Brain microvascular endothelial cell (primary cell): ENCODE measurements at regions not wholly inside any gene's neighbourhood (a gene's known extent, or its start where the extent isn't known, plus 50 kb on each side); places are given as distances from the start of the nearest gene placed in this dataset.
"Not testable (repeated sequence)": the region's sequence is repeated elsewhere in the genome, so short reads cannot be mapped to it uniquely, and the experiment has no call there.

Source experiments
- DNase-seq: peaks from one replicate; pipeline ENCODE4 v3.0.0-alpha.2; 2020
- H3K27ac ChIP-seq: fragments of 250-450 bp; sonication (Bioruptor Pico); 2 replicates; pipeline ENCODE4 v1.5.1; 2020; ENCODE audit warnings: mild to moderate bottlenecking, moderate library complexity
- H3K27me3 ChIP-seq: fragments of 250-450 bp; sonication (Bioruptor Pico); replicated peaks from 2 replicates; pipeline ENCODE4 v1.5.1; 2020; ENCODE audit warnings: mild to moderate bottlenecking
- H3K36me3 ChIP-seq: fragments of 250-450 bp; sonication (Bioruptor Pico); replicated peaks from 2 replicates; pipeline ENCODE4 v1.5.1; 2020; ENCODE audit warnings: mild to moderate bottlenecking
- H3K4me3 ChIP-seq: 2 replicates; pipeline ENCODE4 v1.5.1; 2011; ENCODE audit warnings: low read depth, mild to moderate bottlenecking, control low read depth, low read length, moderate library complexity
- in situ Hi-C: cut with HindIII; loops from 2 replicates; pipeline ENCODE4 v1.10.0; 2017; ENCODE audit warnings: low sequenced_read_pairs, low pct_ligation_motif_present
- TF ChIP-seq, protein P1 (sequence below): IDR thresholded peaks from 2 replicates; pipeline ENCODE4 v1.5.1; 2011; ENCODE audit warnings: low read depth, mild to moderate bottlenecking, moderate library complexity, low read length, control low read depth, inconsistent platforms; ENCODE audit errors: missing control alignments

DNA sequence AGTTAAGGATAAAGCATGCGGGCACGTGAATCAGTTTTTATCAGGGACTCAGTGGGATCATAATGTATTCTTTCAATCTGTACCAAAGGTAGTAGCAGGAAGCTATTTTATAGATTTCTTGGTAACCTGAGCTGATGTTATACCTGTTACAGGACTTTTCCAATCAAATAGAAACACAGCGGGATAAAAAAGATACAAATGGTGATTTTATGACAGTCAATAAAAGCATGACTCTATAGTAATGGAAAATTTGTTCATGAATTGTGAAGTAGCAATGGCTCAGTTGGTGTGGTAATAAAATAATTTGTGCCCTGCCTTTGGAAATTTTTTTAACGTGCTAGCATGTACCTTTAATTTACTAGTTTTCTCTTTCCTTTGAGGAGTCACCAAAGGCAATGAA is 300.7 kb upstream of the CELF2 start:
- in situ Hi-C loops: no loop called here
- DNase-seq: no peak
- no peaks in the 10 kb centered on the region for H3K27me3 ChIP-seq
- H3K27ac ChIP-seq: no peak overlapping the region
- TF ChIP-seq, protein P1, sequence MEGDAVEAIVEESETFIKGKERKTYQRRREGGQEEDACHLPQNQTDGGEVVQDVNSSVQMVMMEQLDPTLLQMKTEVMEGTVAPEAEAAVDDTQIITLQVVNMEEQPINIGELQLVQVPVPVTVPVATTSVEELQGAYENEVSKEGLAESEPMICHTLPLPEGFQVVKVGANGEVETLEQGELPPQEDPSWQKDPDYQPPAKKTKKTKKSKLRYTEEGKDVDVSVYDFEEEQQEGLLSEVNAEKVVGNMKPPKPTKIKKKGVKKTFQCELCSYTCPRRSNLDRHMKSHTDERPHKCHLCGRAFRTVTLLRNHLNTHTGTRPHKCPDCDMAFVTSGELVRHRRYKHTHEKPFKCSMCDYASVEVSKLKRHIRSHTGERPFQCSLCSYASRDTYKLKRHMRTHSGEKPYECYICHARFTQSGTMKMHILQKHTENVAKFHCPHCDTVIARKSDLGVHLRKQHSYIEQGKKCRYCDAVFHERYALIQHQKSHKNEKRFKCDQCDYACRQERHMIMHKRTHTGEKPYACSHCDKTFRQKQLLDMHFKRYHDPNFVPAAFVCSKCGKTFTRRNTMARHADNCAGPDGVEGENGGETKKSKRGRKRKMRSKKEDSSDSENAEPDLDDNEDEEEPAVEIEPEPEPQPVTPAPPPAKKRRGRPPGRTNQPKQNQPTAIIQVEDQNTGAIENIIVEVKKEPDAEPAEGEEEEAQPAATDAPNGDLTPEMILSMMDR: no peak
- no peak overlapping the region for H3K4me3 ChIP-seq
- H3K36me3 ChIP-seq: no peaks in the 10 kb centered on the region

DNA sequence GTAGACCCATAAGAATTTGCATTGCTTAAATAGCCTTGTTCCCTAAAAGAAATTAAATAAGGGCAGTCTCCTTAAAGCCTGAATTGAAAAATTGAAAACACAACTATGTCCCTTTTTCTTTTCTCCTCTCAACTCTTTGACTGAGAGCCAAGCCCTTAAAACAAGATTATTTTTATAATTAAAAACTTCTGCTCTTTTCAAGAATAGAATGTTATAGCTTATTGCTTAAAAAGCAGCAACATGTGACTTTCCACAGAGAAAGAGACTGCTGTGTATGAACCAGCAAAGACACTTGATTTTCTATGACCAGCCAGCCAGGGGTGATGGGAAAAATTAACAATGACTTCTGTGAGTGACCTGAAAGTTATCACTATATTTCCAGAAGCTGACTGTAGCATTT is 295.2 kb upstream of the CELF2 start:
- DNase-seq: no peak
- H3K27me3 ChIP-seq: no peaks in the 10 kb centered on the region
- H3K27ac ChIP-seq: no peak overlapping the region
- H3K4me3 ChIP-seq: no peak overlapping the region
- in situ Hi-C loops: no loop called here
- TF ChIP-seq, protein P1: no peak
- no peaks in the 10 kb centered on the region for H3K36me3 ChIP-seq

DNA sequence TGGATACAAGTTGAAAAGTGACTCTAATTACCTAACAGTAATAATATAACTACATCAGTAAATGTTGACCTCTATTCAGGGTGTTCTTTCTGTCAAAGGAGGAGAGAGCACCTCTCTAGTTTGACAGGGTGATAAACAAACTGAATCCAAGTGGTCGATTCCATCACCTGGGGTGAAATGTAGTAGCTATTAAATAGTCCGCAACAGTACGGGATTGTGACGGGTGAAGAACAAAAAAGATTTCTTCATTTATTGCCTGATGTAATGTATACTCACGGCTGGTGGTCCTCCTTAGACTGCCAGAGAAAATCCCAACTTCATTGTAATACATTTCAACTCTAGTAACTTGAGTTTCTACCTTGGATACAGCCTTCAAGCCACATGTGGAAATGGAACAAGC is 292.5 kb upstream of the CELF2 start:
- Histone ChIP-seq H3K27me3 (no peaks in the 10 kb centered on the region), H3K36me3 (no peaks in the 10 kb centered on the region), H3K27ac (no peak overlapping the region), H3K4me3 (no peak overlapping the region)
- TF ChIP-seq, protein P1: no peak
- in situ Hi-C loops: no loop called here
- no peak for DNase-seq

DNA sequence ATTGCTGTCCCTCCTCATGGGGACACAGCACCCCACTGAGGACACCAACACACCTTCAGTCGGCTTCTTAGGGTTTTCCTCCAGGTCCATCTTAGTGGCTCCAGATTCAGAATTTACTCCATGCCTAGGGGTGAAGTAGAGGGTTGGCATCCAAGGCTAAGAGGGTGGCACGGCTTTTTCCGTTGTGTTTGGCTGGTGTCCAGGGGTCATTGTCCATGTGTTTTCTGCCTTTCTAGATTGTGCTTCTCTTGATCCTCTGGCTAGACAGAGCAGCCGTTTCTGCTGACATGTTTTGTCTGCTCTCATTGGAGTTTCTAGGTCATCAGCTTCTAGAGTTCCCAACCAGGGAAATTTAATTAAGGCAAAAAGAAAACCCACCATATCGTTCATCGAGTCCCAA is 291.6 kb upstream of the CELF2 start:
- in situ Hi-C loops: no loop called here
- no peaks in the 10 kb centered on the region for H3K36me3 ChIP-seq
- no peaks in the 10 kb centered on the region for H3K27me3 ChIP-seq
- DNase-seq: no peak
- TF ChIP-seq, protein P1: no peak
- H3K27ac ChIP-seq: no peak overlapping the region
- no peak overlapping the region for H3K4me3 ChIP-seq

DNA sequence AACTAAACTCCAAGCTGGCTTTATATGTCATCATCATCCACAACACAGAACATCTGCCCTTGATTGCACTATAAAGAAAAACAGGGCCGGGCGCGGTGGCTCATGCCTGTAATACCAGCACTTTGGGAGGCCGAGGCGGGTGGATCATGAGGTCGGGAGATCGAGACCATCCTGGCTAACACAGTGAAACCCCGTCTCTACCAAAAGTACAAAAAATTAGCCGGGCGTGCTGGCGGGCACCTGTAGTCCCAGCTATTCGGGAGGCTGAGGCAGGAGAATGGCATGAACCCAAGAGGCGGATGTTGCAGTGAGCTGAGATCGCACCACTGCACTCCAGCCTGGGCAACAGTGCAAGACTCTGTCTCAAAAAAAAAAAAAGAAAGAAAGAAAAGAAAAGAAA is 290.3 kb upstream of the CELF2 start:
- H3K27ac ChIP-seq, DNase-seq, H3K27me3 ChIP-seq, in situ Hi-C loops, H3K4me3 ChIP-seq, H3K36me3 ChIP-seq: not testable (repeated sequence)

DNA sequence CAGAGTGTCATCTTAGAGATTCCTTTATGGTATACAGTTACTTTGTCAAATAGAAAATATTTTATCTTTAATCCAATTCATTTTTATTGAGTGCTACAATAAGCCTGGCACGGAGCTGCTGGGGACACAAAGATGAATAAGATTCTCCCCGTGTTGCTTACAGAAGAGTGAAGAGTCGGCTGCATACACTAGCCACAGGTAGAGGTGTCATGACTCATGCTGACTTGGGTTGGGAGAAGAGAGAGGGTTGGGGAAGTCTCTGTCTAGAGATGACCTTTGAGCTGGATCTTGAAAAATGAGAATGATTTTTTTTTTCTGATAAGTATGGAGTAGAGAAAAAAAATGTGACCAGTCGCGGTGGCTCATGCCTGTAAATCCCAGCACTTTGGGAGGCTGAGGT is 289.9 kb upstream of the CELF2 start:
- H3K27me3 ChIP-seq: no peaks in the 10 kb centered on the region
- no peak for DNase-seq
- TF ChIP-seq, protein P1: no peak
- H3K4me3 ChIP-seq: no peak overlapping the region
- no peak overlapping the region for H3K27ac ChIP-seq
- in situ Hi-C loops: no loop called here
- no peaks in the 10 kb centered on the region for H3K36me3 ChIP-seq
